ENCODE measurements at regions not wholly inside any gene's neighbourhood (a gene's known extent, or its start where the extent isn't known, plus 50 kb on each side); places are given as distances from the start of the nearest gene placed in this dataset.

DNA sequence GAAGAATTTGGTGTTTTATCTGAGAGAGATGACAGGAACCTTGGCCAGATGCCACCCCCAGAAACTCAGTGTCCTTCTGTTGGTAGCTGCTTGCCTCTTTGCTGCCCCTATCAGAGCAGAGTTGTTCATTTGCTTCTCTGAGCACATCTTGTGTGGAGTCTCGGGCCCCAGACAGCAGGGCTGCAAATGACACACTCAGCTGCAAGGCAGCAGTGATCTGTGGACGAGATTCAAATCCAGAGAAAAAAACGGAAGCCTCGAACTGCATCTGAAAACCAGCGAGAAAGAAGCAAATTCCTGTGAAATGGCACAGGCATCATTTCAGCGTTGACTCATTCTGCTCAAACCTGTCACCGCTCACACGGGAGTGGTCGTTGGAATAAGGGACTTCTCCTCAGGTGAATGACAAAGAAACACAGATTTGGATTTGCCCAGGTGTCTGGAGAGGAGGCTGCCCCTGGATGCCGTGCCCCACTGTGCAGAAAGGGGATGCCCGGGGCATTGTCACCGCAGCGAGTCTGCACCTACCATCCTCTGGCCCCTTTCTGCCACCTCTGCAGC lies 144.7 kb downstream of the PFKFB3 start:
- Histone ChIP-seq H3K4me3 (ENCODE audit: low read depth, low read length) (no peak overlapping the region), H3K9me3 (ENCODE audit: control insufficient read depth, insufficient read depth, low read depth, low read length) (no peaks in the 10 kb centered on the region), H3K4me1 (ENCODE audit: control insufficient read depth, insufficient read depth, low read length) (no peaks in the 10 kb centered on the region), H3K36me3 (ENCODE audit: control insufficient read depth in 2 of 2, insufficient read depth in 1 of 2, low read length in 2 of 2) (no peaks in the 10 kb centered on the region; a peak in 1 of 3 replicates), H3K27ac (ENCODE audit: extremely low read depth, low read depth, low read length) (no peak overlapping the region)
- ChIA-PET POLR2A (no interaction called here), CTCF (interaction anchor here (1.1 kb wide), 1 partner anchor 145 kb away, joined by 4 read pairs; the partner anchor contains the start of gene PFKFB3)
- TF ChIP-seq, protein P1, sequence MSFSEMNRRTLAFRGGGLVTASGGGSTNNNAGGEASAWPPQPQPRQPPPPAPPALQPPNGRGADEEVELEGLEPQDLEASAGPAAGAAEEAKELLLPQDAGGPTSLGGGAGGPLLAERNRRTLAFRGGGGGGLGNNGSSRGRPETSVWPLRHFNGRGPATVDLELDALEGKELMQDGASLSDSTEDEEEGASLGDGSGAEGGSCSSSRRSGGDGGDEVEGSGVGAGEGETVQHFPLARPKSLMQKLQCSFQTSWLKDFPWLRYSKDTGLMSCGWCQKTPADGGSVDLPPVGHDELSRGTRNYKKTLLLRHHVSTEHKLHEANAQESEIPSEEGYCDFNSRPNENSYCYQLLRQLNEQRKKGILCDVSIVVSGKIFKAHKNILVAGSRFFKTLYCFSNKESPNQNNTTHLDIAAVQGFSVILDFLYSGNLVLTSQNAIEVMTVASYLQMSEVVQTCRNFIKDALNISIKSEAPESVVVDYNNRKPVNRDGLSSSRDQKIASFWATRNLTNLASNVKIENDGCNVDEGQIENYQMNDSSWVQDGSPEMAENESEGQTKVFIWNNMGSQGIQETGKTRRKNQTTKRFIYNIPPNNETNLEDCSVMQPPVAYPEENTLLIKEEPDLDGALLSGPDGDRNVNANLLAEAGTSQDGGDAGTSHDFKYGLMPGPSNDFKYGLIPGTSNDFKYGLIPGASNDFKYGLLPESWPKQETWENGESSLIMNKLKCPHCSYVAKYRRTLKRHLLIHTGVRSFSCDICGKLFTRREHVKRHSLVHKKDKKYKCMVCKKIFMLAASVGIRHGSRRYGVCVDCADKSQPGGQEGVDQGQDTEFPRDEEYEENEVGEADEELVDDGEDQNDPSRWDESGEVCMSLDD (tag by site-specific recombination; IDR thresholded peaks at IDR 0.05): no peak
- TF ChIP-seq ZNF16 (tag by site-specific recombination; IDR thresholded peaks at IDR 0.05; ENCODE audit: low read depth): no peak
- TF ChIP-seq ZNF610 (tag by site-specific recombination; IDR thresholded peaks at IDR 0.05; ENCODE audit: borderline replicate concordance): no peak

DNA sequence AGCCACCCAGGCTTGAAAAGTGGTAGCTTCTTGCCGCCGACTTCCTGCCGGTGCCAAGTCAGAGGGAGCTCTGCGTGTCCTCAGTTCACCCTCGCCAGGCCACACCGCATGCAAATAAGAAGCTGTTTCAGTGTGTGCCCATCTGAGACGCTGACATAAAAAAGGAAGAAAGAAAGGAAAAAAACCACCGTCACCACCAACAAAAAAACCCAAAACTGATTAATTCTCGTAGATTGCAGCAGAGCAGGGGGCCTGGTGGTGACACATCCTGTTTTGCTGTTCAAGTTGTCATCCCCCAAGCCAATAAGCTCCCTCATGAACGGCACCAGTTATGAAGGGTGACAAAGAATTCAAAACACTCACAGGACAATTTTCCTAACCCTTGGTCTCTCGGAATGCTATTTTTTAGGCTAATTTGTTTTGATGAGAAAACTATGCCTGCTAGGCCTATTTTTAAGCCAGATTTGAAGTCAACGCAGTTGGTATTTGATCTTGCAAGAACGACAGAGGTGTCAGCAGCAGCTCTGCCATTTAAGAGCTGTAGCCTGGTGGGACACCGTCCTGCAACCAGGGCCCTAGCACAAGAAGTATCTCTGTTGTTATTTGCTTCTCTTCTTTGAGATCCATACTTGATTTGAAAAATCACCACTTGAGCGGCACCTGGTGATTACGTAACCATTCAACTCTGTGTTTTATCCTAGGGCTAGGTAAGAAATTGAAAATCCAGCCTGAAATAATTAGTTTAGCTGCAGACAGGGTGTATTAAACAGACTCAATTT lies 145.6 kb downstream of the PFKFB3 start:
- Histone ChIP-seq H3K4me3 (ENCODE audit: low read depth, low read length) (no peak overlapping the region), H3K36me3 (ENCODE audit: control insufficient read depth in 2 of 2, insufficient read depth in 1 of 2, low read length in 2 of 2) (no peaks in the 10 kb centered on the region; a peak in 1 of 3 replicates), H3K9me3 (ENCODE audit: control insufficient read depth, insufficient read depth, low read depth, low read length) (no peaks in the 10 kb centered on the region), H3K4me1 (ENCODE audit: control insufficient read depth, insufficient read depth, low read length) (no peaks in the 10 kb centered on the region), H3K27ac (ENCODE audit: extremely low read depth, low read depth, low read length) (no peak overlapping the region)
- CTCF ChIA-PET: interaction anchor here (0.6 to 1.1 kb wide), 3 partner anchors 17 to 146 kb away, joined by 3 to 5 read pairs (median 4); partner anchors contain the start of gene PFKFB3
- POLR2A ChIA-PET: no interaction called here
- TF ChIP-seq ZNF266 (tag by site-specific recombination; IDR thresholded peaks at IDR 0.05; ENCODE audit: low read depth) (no peak), ZNF366 (tag by site-specific recombination; conservative IDR thresholded peaks at IDR 0.05) (no peak), ZBTB1 (tag by site-specific recombination; IDR thresholded peaks at IDR 0.05) (no peak), ZNF660 (tag by site-specific recombination; IDR thresholded peaks at IDR 0.05) (no peak)

DNA sequence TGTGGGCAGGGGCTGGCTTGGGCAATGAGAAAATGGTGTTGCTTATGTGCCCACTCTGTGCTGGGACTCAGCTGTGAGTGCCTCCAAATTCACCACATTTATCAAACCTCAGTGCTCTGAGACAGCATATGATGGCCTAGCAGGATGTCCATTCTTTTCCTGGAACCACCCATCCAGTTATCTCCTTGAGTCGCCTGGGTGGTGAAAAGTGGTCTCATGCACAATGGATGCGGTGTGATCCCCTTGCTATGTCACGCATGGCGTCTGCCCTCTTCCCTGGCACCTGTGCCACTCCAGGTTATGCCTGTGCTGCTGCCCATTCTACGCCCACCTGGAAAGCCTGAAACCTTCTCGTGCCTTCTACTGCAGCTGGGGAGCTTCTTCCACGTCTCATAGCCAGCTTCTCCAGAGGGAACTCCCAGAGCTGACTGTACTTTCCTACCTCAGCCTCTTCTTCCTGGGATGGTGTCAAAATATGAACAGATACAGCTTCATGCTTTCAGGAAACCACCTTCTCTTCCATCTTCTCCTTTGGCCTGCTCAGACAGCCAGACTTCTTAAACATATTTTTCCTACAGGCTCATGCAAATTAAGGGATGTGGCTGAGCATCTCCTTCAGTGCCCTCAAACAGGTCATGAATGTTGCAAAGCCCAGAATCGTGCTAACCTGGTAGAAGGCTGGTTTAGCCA lies 147.3 kb downstream of the PFKFB3 start:
- Histone ChIP-seq H3K27ac (ENCODE audit: extremely low read depth, low read depth, low read length) (no peak overlapping the region), H3K4me3 (ENCODE audit: low read depth, low read length) (no peak overlapping the region), H3K9me3 (ENCODE audit: control insufficient read depth, insufficient read depth, low read depth, low read length) (no peaks in the 10 kb centered on the region), H3K36me3 (ENCODE audit: control insufficient read depth in 2 of 2, insufficient read depth in 1 of 2, low read length in 2 of 2) (no peaks in the 10 kb centered on the region; a peak in 1 of 3 replicates), H3K4me1 (ENCODE audit: control insufficient read depth, insufficient read depth, low read length) (no peaks in the 10 kb centered on the region)
- CTCF ChIA-PET: no interaction called here
- POLR2A ChIA-PET: interaction anchor here (0.8 kb wide), 1 partner anchor 147 kb away, joined by 3 read pairs; the partner anchor contains the start of gene PFKFB3
- TF ChIP-seq KLF9 (tag by site-specific recombination; IDR thresholded peaks at IDR 0.05; ENCODE audit: low read depth) (no peak), PRDM1 (tag by site-specific recombination; IDR thresholded peaks at IDR 0.05) (no peak), HOXA7 (CRISPR knock-in tag; IDR thresholded peaks at IDR 0.05; ENCODE audit: borderline replicate concordance) (no peak), ZNF121 (tag by site-specific recombination; IDR thresholded peaks at IDR 0.05) (no peak), ZNF214 (tag by site-specific recombination; IDR thresholded peaks at IDR 0.05; ENCODE audit: borderline replicate concordance) (no peak), ZNF223 (tag by site-specific recombination; IDR thresholded peaks at IDR 0.05) (no peak), ZNF169 (tag by site-specific recombination; IDR thresholded peaks at IDR 0.05) (no peak), ZXDB (tag by site-specific recombination; IDR thresholded peaks at IDR 0.05) (no peak), ZNF660 (tag by site-specific recombination; IDR thresholded peaks at IDR 0.05) (no peak), ZNF184 (tag by site-specific recombination; IDR thresholded peaks at IDR 0.05) (no peak)
- TF ChIP-seq, protein P2, sequence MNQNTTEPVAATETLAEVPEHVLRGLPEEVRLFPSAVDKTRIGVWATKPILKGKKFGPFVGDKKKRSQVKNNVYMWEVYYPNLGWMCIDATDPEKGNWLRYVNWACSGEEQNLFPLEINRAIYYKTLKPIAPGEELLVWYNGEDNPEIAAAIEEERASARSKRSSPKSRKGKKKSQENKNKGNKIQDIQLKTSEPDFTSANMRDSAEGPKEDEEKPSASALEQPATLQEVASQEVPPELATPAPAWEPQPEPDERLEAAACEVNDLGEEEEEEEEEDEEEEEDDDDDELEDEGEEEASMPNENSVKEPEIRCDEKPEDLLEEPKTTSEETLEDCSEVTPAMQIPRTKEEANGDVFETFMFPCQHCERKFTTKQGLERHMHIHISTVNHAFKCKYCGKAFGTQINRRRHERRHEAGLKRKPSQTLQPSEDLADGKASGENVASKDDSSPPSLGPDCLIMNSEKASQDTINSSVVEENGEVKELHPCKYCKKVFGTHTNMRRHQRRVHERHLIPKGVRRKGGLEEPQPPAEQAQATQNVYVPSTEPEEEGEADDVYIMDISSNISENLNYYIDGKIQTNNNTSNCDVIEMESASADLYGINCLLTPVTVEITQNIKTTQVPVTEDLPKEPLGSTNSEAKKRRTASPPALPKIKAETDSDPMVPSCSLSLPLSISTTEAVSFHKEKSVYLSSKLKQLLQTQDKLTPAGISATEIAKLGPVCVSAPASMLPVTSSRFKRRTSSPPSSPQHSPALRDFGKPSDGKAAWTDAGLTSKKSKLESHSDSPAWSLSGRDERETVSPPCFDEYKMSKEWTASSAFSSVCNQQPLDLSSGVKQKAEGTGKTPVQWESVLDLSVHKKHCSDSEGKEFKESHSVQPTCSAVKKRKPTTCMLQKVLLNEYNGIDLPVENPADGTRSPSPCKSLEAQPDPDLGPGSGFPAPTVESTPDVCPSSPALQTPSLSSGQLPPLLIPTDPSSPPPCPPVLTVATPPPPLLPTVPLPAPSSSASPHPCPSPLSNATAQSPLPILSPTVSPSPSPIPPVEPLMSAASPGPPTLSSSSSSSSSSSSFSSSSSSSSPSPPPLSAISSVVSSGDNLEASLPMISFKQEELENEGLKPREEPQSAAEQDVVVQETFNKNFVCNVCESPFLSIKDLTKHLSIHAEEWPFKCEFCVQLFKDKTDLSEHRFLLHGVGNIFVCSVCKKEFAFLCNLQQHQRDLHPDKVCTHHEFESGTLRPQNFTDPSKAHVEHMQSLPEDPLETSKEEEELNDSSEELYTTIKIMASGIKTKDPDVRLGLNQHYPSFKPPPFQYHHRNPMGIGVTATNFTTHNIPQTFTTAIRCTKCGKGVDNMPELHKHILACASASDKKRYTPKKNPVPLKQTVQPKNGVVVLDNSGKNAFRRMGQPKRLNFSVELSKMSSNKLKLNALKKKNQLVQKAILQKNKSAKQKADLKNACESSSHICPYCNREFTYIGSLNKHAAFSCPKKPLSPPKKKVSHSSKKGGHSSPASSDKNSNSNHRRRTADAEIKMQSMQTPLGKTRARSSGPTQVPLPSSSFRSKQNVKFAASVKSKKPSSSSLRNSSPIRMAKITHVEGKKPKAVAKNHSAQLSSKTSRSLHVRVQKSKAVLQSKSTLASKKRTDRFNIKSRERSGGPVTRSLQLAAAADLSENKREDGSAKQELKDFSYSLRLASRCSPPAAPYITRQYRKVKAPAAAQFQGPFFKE (tag by site-specific recombination; IDR thresholded peaks at IDR 0.05; ENCODE audit: borderline replicate concordance): no peak
- TF ChIP-seq, protein P3, sequence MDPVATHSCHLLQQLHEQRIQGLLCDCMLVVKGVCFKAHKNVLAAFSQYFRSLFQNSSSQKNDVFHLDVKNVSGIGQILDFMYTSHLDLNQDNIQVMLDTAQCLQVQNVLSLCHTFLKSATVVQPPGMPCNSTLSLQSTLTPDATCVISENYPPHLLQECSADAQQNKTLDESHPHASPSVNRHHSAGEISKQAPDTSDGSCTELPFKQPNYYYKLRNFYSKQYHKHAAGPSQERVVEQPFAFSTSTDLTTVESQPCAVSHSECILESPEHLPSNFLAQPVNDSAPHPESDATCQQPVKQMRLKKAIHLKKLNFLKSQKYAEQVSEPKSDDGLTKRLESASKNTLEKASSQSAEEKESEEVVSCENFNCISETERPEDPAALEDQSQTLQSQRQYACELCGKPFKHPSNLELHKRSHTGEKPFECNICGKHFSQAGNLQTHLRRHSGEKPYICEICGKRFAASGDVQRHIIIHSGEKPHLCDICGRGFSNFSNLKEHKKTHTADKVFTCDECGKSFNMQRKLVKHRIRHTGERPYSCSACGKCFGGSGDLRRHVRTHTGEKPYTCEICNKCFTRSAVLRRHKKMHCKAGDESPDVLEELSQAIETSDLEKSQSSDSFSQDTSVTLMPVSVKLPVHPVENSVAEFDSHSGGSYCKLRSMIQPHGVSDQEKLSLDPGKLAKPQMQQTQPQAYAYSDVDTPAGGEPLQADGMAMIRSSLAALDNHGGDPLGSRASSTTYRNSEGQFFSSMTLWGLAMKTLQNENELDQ (tag by site-specific recombination; IDR thresholded peaks at IDR 0.05; ENCODE audit: low read depth): no peak

Measured in HEK293 (cell line).